Activated CD4-positive, alpha-beta T cell treated with anti-CD3 and anti-CD28 coated beads, Interleukin-2, amount 50 U/mL, for 16 hours (primary cell): ENCODE measurements at regions not wholly inside any gene's neighbourhood (a gene's known extent, or its start where the extent isn't known, plus 50 kb on each side); places are given as distances from the start of the nearest gene placed in this dataset.
"Not testable (repeated sequence)": the region's sequence is repeated elsewhere in the genome, so short reads cannot be mapped to it uniquely, and the experiment has no call there.

ENCODE experiments used
- DNase-seq: peaks from one replicate; pipeline ENCODE4 v3.0.0-alpha.2; 2020

GRCh38 chr6:144897441-144897921 lies 612.3 kb downstream of the UTRN start:
- no peak for DNase-seq

- DNase-seq: no peak
Observed at GRCh38 chr6:144898052-144898689, 613.0 kb downstream of the UTRN start.

- no peak for DNase-seq
Observed at GRCh38 chr6:144898741-144899140, 613.6 kb downstream of the UTRN start.

GRCh38 chr6:144899161-144899560 lies 614.0 kb downstream of the UTRN start:
- no peak for DNase-seq

GRCh38 chr6:144901412-144901811 lies 616.3 kb downstream of the UTRN start:
- no peak for DNase-seq

- DNase-seq: no peak
Observed at GRCh38 chr6:144908004-144908403, 622.9 kb downstream of the UTRN start.

- no peak for DNase-seq
Observed at GRCh38 chr6:144909753-144910285, 624.7 kb downstream of the UTRN start.

GRCh38 chr6:144911322-144911721 lies 626.2 kb downstream of the UTRN start:
- DNase-seq: no peak

- DNase-seq: no peak
Observed at GRCh38 chr6:144912474-144912873, 627.3 kb downstream of the UTRN start.

- DNase-seq: no peak
Observed at GRCh38 chr6:144918073-144918472, 632.9 kb downstream of the UTRN start.

- no peak for DNase-seq
Observed at GRCh38 chr6:144919560-144919959, 634.4 kb downstream of the UTRN start.

- DNase-seq: peak; percentile 26
Observed at GRCh38 chr6:144920391-144920961, 635.3 kb downstream of the UTRN start.

- DNase-seq: no peak
Observed at GRCh38 chr6:144921206-144921975, 636.3 kb downstream of the UTRN start.

- DNase-seq: no peak
Observed at GRCh38 chr6:144922120-144922722, 637.1 kb downstream of the UTRN start.

- not testable (repeated sequence) for DNase-seq
Observed at GRCh38 chr6:144922771-144923490, 637.8 kb downstream of the UTRN start.

- not testable (repeated sequence) for DNase-seq
Observed at GRCh38 chr6:144923491-144923787, 638.3 kb downstream of the UTRN start.

- no peak for DNase-seq
Observed at GRCh38 chr6:144928847-144929246, 643.7 kb downstream of the UTRN start.

GRCh38 chr6:144929262-144929661 lies 644.1 kb downstream of the UTRN start:
- no peak for DNase-seq

GRCh38 chr6:144931172-144932035 lies 646.3 kb downstream of the UTRN start:
- DNase-seq: peak; percentile 41

- no peak for DNase-seq
Observed at GRCh38 chr6:144932621-144933020, 647.5 kb downstream of the UTRN start.

- DNase-seq: no peak
Observed at GRCh38 chr6:144935181-144935580, 650.0 kb downstream of the UTRN start.

- no peak for DNase-seq
Observed at GRCh38 chr6:144935661-144936060, 650.5 kb downstream of the UTRN start.
